Peyer's patch (tissue), 4 donors: ENCODE measurements at regions not wholly inside any gene's neighbourhood (a gene's known extent, or its start where the extent isn't known, plus 50 kb on each side); places are given as distances from the start of the nearest gene placed in this dataset.

ENCODE experiments used
- POLR2A ChIP-seq, 2 donors: fragments of 450-650 bp; IDR thresholded peaks; one replicate each; pipeline ENCODE4 v1.5.1; 2017; ENCODE audit warnings: antibody characterized with exemption in 2 of 2, mild to moderate bottlenecking in 2 of 2, moderate library complexity in 2 of 2
- TF ChIP-seq, protein P1 (sequence below), 6 experiments: fragments of 450-650 bp in 4 of 6; fragments of 200-600 bp in 2 of 6; sonication (generic) in 1 of 6; IDR thresholded peaks; one replicate each; pipeline ENCODE4 v1.5.1; 2017 to 2019; ENCODE audit warnings: antibody characterized with exemption in 6 of 6, mild to moderate bottlenecking in 3 of 6, moderate library complexity in 1 of 6

DNA sequence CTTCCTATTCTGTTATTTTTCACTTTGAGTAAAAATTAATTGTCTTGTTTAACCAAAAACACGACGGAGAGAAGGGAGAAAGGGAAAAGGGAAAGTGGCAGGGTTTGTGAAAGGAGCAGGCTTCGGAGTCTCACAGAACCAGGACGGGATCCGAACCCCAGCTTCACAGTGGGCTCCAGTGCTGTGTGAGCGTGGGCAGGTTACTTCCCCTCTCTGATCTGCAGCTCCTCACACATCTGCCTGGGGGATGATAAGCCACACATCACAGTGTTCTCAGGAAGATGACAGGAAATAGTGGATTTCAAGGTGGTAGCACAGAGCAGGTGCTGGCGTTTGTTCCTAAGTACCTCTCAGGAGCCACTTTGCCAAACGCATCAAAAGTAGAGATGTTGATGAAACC is 94.2 kb upstream of the GPR26 start:
- TF ChIP-seq, protein P1, sequence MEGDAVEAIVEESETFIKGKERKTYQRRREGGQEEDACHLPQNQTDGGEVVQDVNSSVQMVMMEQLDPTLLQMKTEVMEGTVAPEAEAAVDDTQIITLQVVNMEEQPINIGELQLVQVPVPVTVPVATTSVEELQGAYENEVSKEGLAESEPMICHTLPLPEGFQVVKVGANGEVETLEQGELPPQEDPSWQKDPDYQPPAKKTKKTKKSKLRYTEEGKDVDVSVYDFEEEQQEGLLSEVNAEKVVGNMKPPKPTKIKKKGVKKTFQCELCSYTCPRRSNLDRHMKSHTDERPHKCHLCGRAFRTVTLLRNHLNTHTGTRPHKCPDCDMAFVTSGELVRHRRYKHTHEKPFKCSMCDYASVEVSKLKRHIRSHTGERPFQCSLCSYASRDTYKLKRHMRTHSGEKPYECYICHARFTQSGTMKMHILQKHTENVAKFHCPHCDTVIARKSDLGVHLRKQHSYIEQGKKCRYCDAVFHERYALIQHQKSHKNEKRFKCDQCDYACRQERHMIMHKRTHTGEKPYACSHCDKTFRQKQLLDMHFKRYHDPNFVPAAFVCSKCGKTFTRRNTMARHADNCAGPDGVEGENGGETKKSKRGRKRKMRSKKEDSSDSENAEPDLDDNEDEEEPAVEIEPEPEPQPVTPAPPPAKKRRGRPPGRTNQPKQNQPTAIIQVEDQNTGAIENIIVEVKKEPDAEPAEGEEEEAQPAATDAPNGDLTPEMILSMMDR (IDR thresholded peaks at IDR 0.05) = no peak
- TF ChIP-seq POLR2A (IDR thresholded peaks at IDR 0.05) = no peak
